ENCODE measurements at regions not wholly inside any gene's neighbourhood (a gene's known extent, or its start where the extent isn't known, plus 50 kb on each side); places are given as distances from the start of the nearest gene placed in this dataset.

- Histone ChIP-seq H3K27me3 (no peaks in the 10 kb centered on the region), H3K36me3 (no peaks in the 10 kb centered on the region), H3K4me1 (no peaks in the 10 kb centered on the region), H3K9me3 (no peaks in the 10 kb centered on the region), H3K4me3 (ENCODE audit: low read depth, low read length) (no peak overlapping the region)
- no peak for TF ChIP-seq CTCF (IDR thresholded peaks at IDR 0.05; ENCODE audit: low read depth, low read length)
- DNase-seq, result no peak
Measured at GRCh38 chr14:80427101-80427500, 215.8 kb upstream of the DIO2 start.

GRCh38 chr14:80426683-80427082 is 215.4 kb upstream of the DIO2 start:
- H3K36me3 ChIP-seq, result no peaks in the 10 kb centered on the region
- H3K27me3 ChIP-seq, result no peaks in the 10 kb centered on the region
- no peaks in the 10 kb centered on the region for H3K9me3 ChIP-seq
- no peaks in the 10 kb centered on the region for H3K4me1 ChIP-seq
- no peak for DNase-seq
- no peak for TF ChIP-seq CTCF (IDR thresholded peaks at IDR 0.05; ENCODE audit: low read depth, low read length)
- no peak overlapping the region for H3K4me3 ChIP-seq (ENCODE audit: low read depth, low read length)

GRCh38 chr14:80425686-80426085 is 214.4 kb upstream of the DIO2 start:
- Histone ChIP-seq H3K9me3 (no peaks in the 10 kb centered on the region), H3K4me3 (ENCODE audit: low read depth, low read length) (no peak overlapping the region), H3K4me1 (no peaks in the 10 kb centered on the region), H3K27me3 (no peaks in the 10 kb centered on the region), H3K36me3 (no peaks in the 10 kb centered on the region)
- no peak for DNase-seq
- TF ChIP-seq CTCF (IDR thresholded peaks at IDR 0.05; ENCODE audit: low read depth, low read length), result no peak

- Histone ChIP-seq H3K4me3 (ENCODE audit: low read depth, low read length) (no peak overlapping the region), H3K4me1 (no peaks in the 10 kb centered on the region), H3K36me3 (no peaks in the 10 kb centered on the region), H3K27me3 (no peaks in the 10 kb centered on the region), H3K9me3 (no peaks in the 10 kb centered on the region)
- DNase-seq, result no peak
- TF ChIP-seq CTCF (IDR thresholded peaks at IDR 0.05; ENCODE audit: low read depth, low read length), result no peak
Measured at GRCh38 chr14:80419769-80420168, 208.5 kb upstream of the DIO2 start.

GRCh38 chr14:80419345-80419744 is 208.0 kb upstream of the DIO2 start:
- no peak for TF ChIP-seq CTCF (IDR thresholded peaks at IDR 0.05; ENCODE audit: low read depth, low read length)
- DNase-seq, result no peak
- Histone ChIP-seq H3K36me3 (no peaks in the 10 kb centered on the region), H3K9me3 (no peaks in the 10 kb centered on the region), H3K4me1 (no peaks in the 10 kb centered on the region), H3K4me3 (ENCODE audit: low read depth, low read length) (no peak overlapping the region), H3K27me3 (no peaks in the 10 kb centered on the region)

- no peak for DNase-seq
- Histone ChIP-seq H3K9me3 (no peaks in the 10 kb centered on the region), H3K4me3 (ENCODE audit: low read depth, low read length) (no peak overlapping the region), H3K4me1 (no peaks in the 10 kb centered on the region), H3K27me3 (no peaks in the 10 kb centered on the region), H3K36me3 (no peaks in the 10 kb centered on the region)
- no peak for TF ChIP-seq CTCF (IDR thresholded peaks at IDR 0.05; ENCODE audit: low read depth, low read length)
Measured at GRCh38 chr14:80415636-80416035, 204.3 kb upstream of the DIO2 start.
